ENCODE measurements at regions not wholly inside any gene's neighbourhood (a gene's known extent, or its start where the extent isn't known, plus 50 kb on each side); places are given as distances from the start of the nearest gene placed in this dataset.

GRCh38 chr2:14952400-14952963 is 320.0 kb downstream of the LRATD1 start:
- TF ChIP-seq, protein P1, sequence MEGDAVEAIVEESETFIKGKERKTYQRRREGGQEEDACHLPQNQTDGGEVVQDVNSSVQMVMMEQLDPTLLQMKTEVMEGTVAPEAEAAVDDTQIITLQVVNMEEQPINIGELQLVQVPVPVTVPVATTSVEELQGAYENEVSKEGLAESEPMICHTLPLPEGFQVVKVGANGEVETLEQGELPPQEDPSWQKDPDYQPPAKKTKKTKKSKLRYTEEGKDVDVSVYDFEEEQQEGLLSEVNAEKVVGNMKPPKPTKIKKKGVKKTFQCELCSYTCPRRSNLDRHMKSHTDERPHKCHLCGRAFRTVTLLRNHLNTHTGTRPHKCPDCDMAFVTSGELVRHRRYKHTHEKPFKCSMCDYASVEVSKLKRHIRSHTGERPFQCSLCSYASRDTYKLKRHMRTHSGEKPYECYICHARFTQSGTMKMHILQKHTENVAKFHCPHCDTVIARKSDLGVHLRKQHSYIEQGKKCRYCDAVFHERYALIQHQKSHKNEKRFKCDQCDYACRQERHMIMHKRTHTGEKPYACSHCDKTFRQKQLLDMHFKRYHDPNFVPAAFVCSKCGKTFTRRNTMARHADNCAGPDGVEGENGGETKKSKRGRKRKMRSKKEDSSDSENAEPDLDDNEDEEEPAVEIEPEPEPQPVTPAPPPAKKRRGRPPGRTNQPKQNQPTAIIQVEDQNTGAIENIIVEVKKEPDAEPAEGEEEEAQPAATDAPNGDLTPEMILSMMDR (conservative IDR thresholded peaks at IDR 0.05; ENCODE audit: low read depth), result no peak
- ChIA-PET POLR2A (ENCODE audit: low non-redundant PET) (no interaction called here), CTCF (interaction anchor here (1.1 kb wide), 1 partner anchor 268 kb away, joined by 3 read pairs; no protein-coding TSS in a partner anchor)
- no peak for DNase-seq (ENCODE audit: low spot score)
- no peak overlapping the region for H3K27ac ChIP-seq

- TF ChIP-seq, protein P1 (conservative IDR thresholded peaks at IDR 0.05; ENCODE audit: low read depth), result no peak
- peak; percentile 35 for DNase-seq (ENCODE audit: low spot score)
- CTCF ChIA-PET, result interaction anchor here (0.6 kb wide), 1 partner anchor 10 kb away, joined by 3 read pairs; no protein-coding TSS in a partner anchor
- POLR2A ChIA-PET (ENCODE audit: low non-redundant PET), result no interaction called here
- no peak overlapping the region for H3K27ac ChIP-seq
These were observed 328.3 kb downstream of the LRATD1 start for GRCh38 chr2:14960686-14961324.

- TF ChIP-seq, protein P1 (conservative IDR thresholded peaks at IDR 0.05; ENCODE audit: low read depth), result no peak
- H3K27ac ChIP-seq, result no peak overlapping the region
- CTCF ChIA-PET, result no interaction called here
- POLR2A ChIA-PET (ENCODE audit: low non-redundant PET), result no interaction called here
- no peak for DNase-seq (ENCODE audit: low spot score)
These were observed 335.2 kb downstream of the LRATD1 start for GRCh38 chr2:14967729-14968128.

DNA sequence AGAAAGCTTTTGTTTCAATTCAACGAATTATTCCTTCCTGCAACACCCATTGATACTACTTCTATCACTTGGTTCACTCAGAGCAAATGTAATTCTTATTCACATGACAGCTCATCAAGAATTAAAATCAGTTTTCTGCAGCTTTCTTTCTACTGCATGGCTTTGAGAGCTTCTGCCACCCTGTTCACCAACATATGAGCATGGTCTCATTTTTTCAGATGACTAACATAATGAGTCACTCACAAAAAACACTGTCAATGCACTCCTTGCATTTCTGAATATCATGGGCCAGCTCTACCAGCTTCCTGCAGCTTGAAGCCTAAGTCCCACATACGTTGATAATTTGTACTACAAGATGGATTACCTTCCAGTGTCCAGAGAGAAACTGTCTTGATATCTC is 342.9 kb downstream of the LRATD1 start:
- H3K27ac ChIP-seq, result no peak overlapping the region
- ChIA-PET POLR2A (ENCODE audit: low non-redundant PET) (no interaction called here), CTCF (interaction anchor here (0.6 kb wide), 2 partner anchors 116 to 1245 kb away, joined by 3 read pairs; no protein-coding TSS in a partner anchor)
- TF ChIP-seq, protein P1 (conservative IDR thresholded peaks at IDR 0.05; ENCODE audit: low read depth), result no peak
- peak; percentile 35 for DNase-seq (ENCODE audit: low spot score)

DNA sequence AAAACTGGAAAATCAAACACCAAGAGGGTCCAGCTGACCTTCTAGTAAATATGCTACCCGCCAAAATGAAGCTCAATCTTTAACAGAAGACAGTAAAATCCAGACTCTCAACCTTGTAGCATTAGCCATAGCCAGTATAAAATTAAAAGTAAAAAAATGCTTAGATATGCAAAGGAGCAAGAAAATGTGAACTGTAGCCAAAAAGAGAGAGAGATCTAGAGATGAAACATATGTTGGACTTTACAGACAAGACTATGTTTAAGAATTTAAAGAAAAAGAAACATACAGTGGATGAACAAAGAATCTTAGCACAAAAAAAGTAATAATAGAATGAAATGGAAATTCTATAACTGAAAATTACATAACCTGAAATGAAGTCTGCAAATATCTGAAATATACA is 344.5 kb downstream of the LRATD1 start:
- ChIA-PET POLR2A (ENCODE audit: low non-redundant PET) (no interaction called here), CTCF (no interaction called here)
- H3K27ac ChIP-seq, result no peak overlapping the region
- TF ChIP-seq, protein P1 (conservative IDR thresholded peaks at IDR 0.05; ENCODE audit: low read depth), result no peak
- no peak for DNase-seq (ENCODE audit: low spot score)

DNA sequence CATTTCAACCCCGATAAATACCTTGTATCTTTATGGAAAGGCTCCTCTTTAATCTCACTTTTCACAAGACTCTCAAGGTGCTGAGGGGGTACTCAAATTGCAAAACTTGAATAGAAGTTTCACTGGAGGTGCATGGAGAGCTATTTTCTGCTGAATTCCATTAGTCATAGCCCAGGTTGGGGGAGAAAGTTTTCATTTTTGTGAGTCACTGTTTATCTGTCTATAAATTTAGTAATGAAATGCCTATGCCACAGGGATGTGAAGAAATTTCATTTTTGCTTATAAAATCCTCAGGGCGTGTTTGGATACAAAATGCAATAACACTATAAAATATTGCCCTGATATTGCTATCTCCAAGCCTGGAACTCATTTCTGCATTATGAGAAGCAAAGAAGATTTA is 346.3 kb downstream of the LRATD1 start:
- no peak overlapping the region for H3K27ac ChIP-seq
- DNase-seq (ENCODE audit: low spot score), result peak; percentile 8
- TF ChIP-seq, protein P1 (conservative IDR thresholded peaks at IDR 0.05; ENCODE audit: low read depth), result no peak
- ChIA-PET CTCF (interaction anchor here (0.7 kb wide), 1 partner anchor 13 kb away, joined by 3 read pairs; no protein-coding TSS in a partner anchor), POLR2A (ENCODE audit: low non-redundant PET) (no interaction called here)
